Neuronal stem cell (in vitro differentiated cells): ENCODE measurements at regions not wholly inside any gene's neighbourhood (a gene's known extent, or its start where the extent isn't known, plus 50 kb on each side); places are given as distances from the start of the nearest gene placed in this dataset.

Experiments
- DNase-seq: peaks from one replicate; pipeline ENCODE4 v3.0.0-alpha.2; 2013; ENCODE audit warnings: low spot score
- H2AFZ ChIP-seq: one replicate; pipeline ENCODE4 v1.6.1; 2013; ENCODE audit warnings: mild to moderate bottlenecking, low read length, inconsistent platforms
- H2AK5ac ChIP-seq: 2 replicates; pipeline ENCODE4 v1.6.1; 2013; ENCODE audit warnings: low read depth, mild to moderate bottlenecking, inconsistent platforms, low read length, moderate library complexity, mixed read lengths
- H2BK120ac ChIP-seq: 2 replicates; pipeline ENCODE4 v1.6.1; 2013; ENCODE audit warnings: low read depth, mild to moderate bottlenecking, inconsistent platforms, low read length, moderate library complexity, mixed read lengths
- H2BK12ac ChIP-seq: one replicate; pipeline ENCODE4 v1.6.1; 2013; ENCODE audit warnings: low read length, inconsistent platforms
- H2BK15ac ChIP-seq: 2 replicates; pipeline ENCODE4 v1.6.1; 2013; ENCODE audit warnings: mild to moderate bottlenecking, low read length, inconsistent platforms, mixed read lengths
- H2BK5ac ChIP-seq: one replicate; pipeline ENCODE4 v1.6.1; 2013; ENCODE audit warnings: inconsistent platforms, mild to moderate bottlenecking, low read length, moderate library complexity
- H3K14ac ChIP-seq: one replicate; pipeline ENCODE4 v1.6.1; 2013; ENCODE audit warnings: low read length, inconsistent platforms
- H3K18ac ChIP-seq: 2 replicates; pipeline ENCODE4 v1.6.1; 2013; ENCODE audit warnings: low read length, inconsistent platforms
- H3K23ac ChIP-seq: 2 replicates; pipeline ENCODE4 v1.6.1; 2013; ENCODE audit warnings: low read depth, mild to moderate bottlenecking, mixed read lengths, low read length, inconsistent platforms; ENCODE audit not compliant: poor library complexity
- H3K27ac ChIP-seq: replicated peaks from 3 replicates; pipeline ENCODE4 v1.5.1; 2013; ENCODE audit warnings: low read length, inconsistent platforms
- H3K27me3 ChIP-seq, 3 experiments: 2 replicates each; pipeline ENCODE4 v1.6.1; 2013; ENCODE audit warnings: low read length in 3 of 3, mild to moderate bottlenecking in 2 of 3, inconsistent platforms in 1 of 3, low read depth in 1 of 3, mixed read lengths in 1 of 3, moderate library complexity in 1 of 3; ENCODE audit not compliant: control insufficient read depth in 3 of 3, insufficient read depth in 3 of 3
- H3K36me3 ChIP-seq, 2 donors: replicated peaks in 1 of 2; 2 replicates each; pipeline ENCODE4 v1.6.1; 2013; ENCODE audit warnings: low read length in 2 of 2; ENCODE audit not compliant: control insufficient read depth in 2 of 2, insufficient read depth in 2 of 2
- H3K4ac ChIP-seq: 2 replicates; pipeline ENCODE4 v1.6.1; 2013; ENCODE audit warnings: inconsistent platforms, mild to moderate bottlenecking, low read length, moderate library complexity
- H3K4me1 ChIP-seq, 2 donors: 1 replicate in 1 of 2; 2 replicates in 1 of 2; pipeline ENCODE4 v1.6.1; 2013; ENCODE audit warnings: low read length in 2 of 2, low read depth in 1 of 2; ENCODE audit not compliant: control insufficient read depth in 2 of 2, insufficient read depth in 1 of 2
- H3K4me2 ChIP-seq: one replicate; pipeline ENCODE4 v1.6.1; 2013; ENCODE audit warnings: mild to moderate bottlenecking, low read length, inconsistent platforms; ENCODE audit not compliant: insufficient read depth, poor library complexity, severe bottlenecking
- H3K4me3 ChIP-seq, 2 donors: 2 replicates each; pipeline ENCODE4 v1.5.1; 2013; ENCODE audit warnings: low read length in 2 of 2, mild to moderate bottlenecking in 2 of 2, inconsistent platforms in 1 of 2, moderate library complexity in 1 of 2
- H3K79me1 ChIP-seq: one replicate; pipeline ENCODE4 v1.6.1; 2013; ENCODE audit warnings: low read depth, mild to moderate bottlenecking, inconsistent platforms, low read length, moderate library complexity
- H3K9ac ChIP-seq: one replicate; pipeline ENCODE4 v1.6.1; 2013; ENCODE audit warnings: mild to moderate bottlenecking, low read depth, low read length, inconsistent platforms; ENCODE audit not compliant: poor library complexity
- H3K9me3 ChIP-seq, 2 donors: replicated peaks in 1 of 2; 2 replicates each; pipeline versions ENCODE3 to v1.6.1; 2013; ENCODE audit warnings: low read length in 2 of 2, mild to moderate bottlenecking in 2 of 2, inconsistent platforms in 1 of 2, low read depth in 1 of 2, mixed read lengths in 1 of 2, moderate library complexity in 1 of 2; ENCODE audit not compliant: control insufficient read depth in 2 of 2, insufficient read depth in 1 of 2
- H4K8ac ChIP-seq: one replicate; pipeline ENCODE4 v1.6.1; 2013; ENCODE audit warnings: low read depth, mild to moderate bottlenecking, inconsistent platforms, low read length, moderate library complexity
- H4K91ac ChIP-seq: one replicate; pipeline ENCODE4 v1.6.1; 2013; ENCODE audit warnings: low read length, low read depth, mild to moderate bottlenecking, inconsistent platforms; ENCODE audit not compliant: poor library complexity
- WGBS, 2 donors: extraction: QIAGEN DNeasy Blood & Tissue Kit; methylation state at CpG; one replicate each; pipeline ENCODE4 v1.1.7; 2013; ENCODE audit warnings: missing lambda C conversion rate in 2 of 2, mixed read lengths in 1 of 2; ENCODE audit not compliant: insufficient read length in 2 of 2, insufficient replicate concordance in 1 of 2; ENCODE audit errors: extremely low coverage in 2 of 2; 5-methylcytosine and 5-hydroxymethylcytosine counted together

DNA sequence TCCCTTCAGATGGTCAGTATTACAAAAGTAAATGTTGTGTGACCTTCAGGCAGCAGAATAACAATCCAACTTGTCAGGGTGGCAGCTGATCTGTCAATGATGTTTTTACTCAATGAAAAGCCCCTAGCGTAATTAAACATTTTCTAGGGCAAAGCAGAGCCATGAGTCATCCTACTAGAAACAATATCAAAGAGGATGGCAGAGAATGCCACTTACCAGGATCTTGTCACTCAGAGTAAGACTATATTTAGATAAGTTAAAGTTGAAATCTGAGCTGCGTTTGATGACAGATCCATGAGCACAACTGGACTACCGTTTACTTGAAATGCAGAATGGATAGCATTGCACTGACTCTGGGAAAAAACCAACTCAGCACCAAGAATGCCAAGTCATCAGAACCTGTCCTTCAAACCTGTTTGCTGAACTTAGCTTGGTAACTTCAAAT lies 612.6 kb upstream of the ACVR2A start:
- H3K23ac ChIP-seq: no peak overlapping the region
- no peak overlapping the region for H2BK5ac ChIP-seq
- H2BK12ac ChIP-seq: no peak overlapping the region
- no peak overlapping the region for H3K4me2 ChIP-seq
- no peak overlapping the region for H3K4ac ChIP-seq
- H2AK5ac ChIP-seq: no peak overlapping the region
- H3K4me3 ChIP-seq: no peak overlapping the region
- H3K27me3 ChIP-seq: no peaks in the 10 kb centered on the region
- no peak overlapping the region for H3K9ac ChIP-seq
- H3K36me3 ChIP-seq: no peaks in the 10 kb centered on the region
- no peaks in the 10 kb centered on the region for H3K79me1 ChIP-seq
- no peak overlapping the region for H2BK120ac ChIP-seq
- peaks cover 0 to 2% of the 10 kb centered on the region in 2 donors for H3K4me1 ChIP-seq
- no peak overlapping the region for H3K14ac ChIP-seq
- no CpG with 5 or more reads among the region's 3 CpGs for WGBS, 2 donors
- no peak overlapping the region for H4K8ac ChIP-seq
- no peaks in the 10 kb centered on the region for H3K9me3 ChIP-seq
- no peak overlapping the region for H2AFZ ChIP-seq
- H2BK15ac ChIP-seq: no peak overlapping the region
- no peak overlapping the region for H4K91ac ChIP-seq
- H3K18ac ChIP-seq: no peak overlapping the region
- DNase-seq: no peak
- H3K27ac ChIP-seq: no peak overlapping the region

DNA sequence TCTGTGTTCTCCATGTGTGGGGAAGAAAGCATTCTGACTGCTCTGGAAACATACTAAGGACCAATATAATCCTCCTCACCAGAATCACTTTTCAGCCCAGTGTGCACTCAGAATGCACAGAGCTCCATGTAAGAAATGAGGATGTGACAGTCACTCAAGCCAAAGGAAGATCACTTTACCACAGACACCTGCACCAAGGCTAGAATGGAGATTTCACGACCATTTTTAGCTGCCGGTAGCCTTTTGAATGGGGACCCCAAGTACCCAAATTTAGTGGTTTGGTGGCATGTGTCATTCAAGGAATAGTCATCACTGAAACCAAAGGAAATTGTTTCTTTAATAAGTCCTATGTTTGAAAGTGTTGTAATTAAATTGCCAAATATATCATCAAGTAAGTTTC lies 613.2 kb upstream of the ACVR2A start:
- Histone ChIP-seq H2BK15ac (no peak overlapping the region), H3K14ac (no peak overlapping the region), H3K18ac (no peak overlapping the region), H3K4me3 (no peak overlapping the region), H2BK120ac (no peak overlapping the region), H3K4me2 (no peak overlapping the region), H2AK5ac (no peak overlapping the region), H3K9ac (no peak overlapping the region), H2BK5ac (no peak overlapping the region), H4K8ac (no peak overlapping the region), H3K23ac (no peak overlapping the region), H3K36me3 (no peaks in the 10 kb centered on the region), H3K79me1 (no peaks in the 10 kb centered on the region), H3K9me3 (no peaks in the 10 kb centered on the region), H3K27ac (no peak overlapping the region), H2BK12ac (no peak overlapping the region), H2AFZ (no peak overlapping the region), H3K27me3 (no peaks in the 10 kb centered on the region), H3K4ac (no peak overlapping the region), H3K4me1 (peaks cover 0 to 2% of the 10 kb centered on the region in 2 donors), H4K91ac (no peak overlapping the region)
- WGBS, 2 donors: no CpG with 5 or more reads among the region's 2 CpGs
- no peak for DNase-seq

DNA sequence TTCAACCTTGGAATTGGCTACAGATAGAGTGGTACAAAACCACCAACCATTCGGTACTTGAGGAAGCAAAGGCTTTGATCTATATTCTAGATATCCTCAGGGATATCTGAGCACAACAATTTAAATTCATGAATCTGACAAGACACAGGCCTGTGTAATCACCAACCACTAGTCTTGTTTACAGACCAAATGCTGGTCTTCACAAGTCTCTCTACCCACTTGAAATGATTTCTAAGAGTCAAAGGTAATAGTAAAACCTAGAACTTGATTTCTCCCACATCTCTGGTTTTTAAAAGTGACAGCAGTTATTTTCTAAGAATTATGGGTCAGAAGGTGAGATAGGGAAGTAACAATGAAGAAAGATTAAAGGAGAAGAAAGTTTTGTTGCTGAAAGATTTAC lies 613.7 kb upstream of the ACVR2A start:
- H3K4ac ChIP-seq: no peak overlapping the region
- peaks cover 0 to 2% of the 10 kb centered on the region in 2 donors for H3K4me1 ChIP-seq
- no peaks in the 10 kb centered on the region for H3K27me3 ChIP-seq
- DNase-seq: no peak
- H2BK5ac ChIP-seq: no peak overlapping the region
- H3K4me2 ChIP-seq: no peak overlapping the region
- H3K79me1 ChIP-seq: no peaks in the 10 kb centered on the region
- H3K23ac ChIP-seq: no peak overlapping the region
- no peak overlapping the region for H3K9ac ChIP-seq
- no peak overlapping the region for H3K14ac ChIP-seq
- H3K4me3 ChIP-seq: no peak overlapping the region
- no peaks in the 10 kb centered on the region for H3K36me3 ChIP-seq
- H4K91ac ChIP-seq: no peak overlapping the region
- no peak overlapping the region for H2BK120ac ChIP-seq
- H2AK5ac ChIP-seq: no peak overlapping the region
- H2BK12ac ChIP-seq: no peak overlapping the region
- no peak overlapping the region for H2BK15ac ChIP-seq
- H4K8ac ChIP-seq: no peak overlapping the region
- no peak overlapping the region for H3K27ac ChIP-seq
- H3K9me3 ChIP-seq: no peaks in the 10 kb centered on the region
- H3K18ac ChIP-seq: no peak overlapping the region
- WGBS, 2 donors: no CpG with 5 or more reads among the region's 1 CpG
- H2AFZ ChIP-seq: no peak overlapping the region

DNA sequence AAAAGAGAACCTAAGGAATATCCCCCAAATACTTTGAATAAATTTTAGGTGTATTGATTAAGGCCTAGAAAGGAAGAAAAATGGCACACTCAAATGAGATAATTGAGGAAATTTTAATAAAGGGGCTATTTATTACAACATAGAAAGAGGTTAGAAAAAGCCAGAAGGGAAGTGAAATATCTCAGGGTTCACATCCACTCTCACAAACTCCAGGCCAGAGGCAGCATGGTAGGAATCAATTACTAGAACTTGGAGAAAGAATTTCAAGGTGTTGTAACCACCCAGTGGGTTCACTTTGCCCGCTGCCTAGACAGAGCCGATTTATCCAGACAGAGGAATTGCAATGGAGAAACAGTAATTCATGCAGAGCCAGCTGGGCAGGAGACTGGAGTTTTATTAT lies 617.5 kb upstream of the ACVR2A start:
- Histone ChIP-seq H2BK5ac (no peak overlapping the region), H3K4me1 (peaks cover 2% of the 10 kb centered on the region in 2 donors), H2BK12ac (no peak overlapping the region), H3K79me1 (no peaks in the 10 kb centered on the region), H3K4me2 (no peak overlapping the region), H3K36me3 (no peaks in the 10 kb centered on the region), H2AK5ac (no peak overlapping the region), H2BK120ac (no peak overlapping the region), H3K14ac (no peak overlapping the region), H3K4me3 (no peak overlapping the region), H3K23ac (no peak overlapping the region), H3K4ac (no peak overlapping the region), H4K91ac (no peak overlapping the region), H3K27ac (no peak overlapping the region), H3K9me3 (no peaks in the 10 kb centered on the region), H2AFZ (no peak overlapping the region), H2BK15ac (no peak overlapping the region), H3K18ac (no peak overlapping the region), H3K27me3 (no peaks in the 10 kb centered on the region), H3K9ac (no peak overlapping the region), H4K8ac (no peak overlapping the region)
- no CpG with 5 or more reads among the region's 2 CpGs for WGBS, 2 donors
- DNase-seq: no peak
